Amygdala (tissue), 56 donors: ENCODE measurements at regions not wholly inside any gene's neighbourhood (a gene's known extent, or its start where the extent isn't known, plus 50 kb on each side); places are given as distances from the start of the nearest gene placed in this dataset.

ENCODE experiments used
- DNase-seq, 56 donors: peaks; one replicate each; lab custom pipeline; 2025; lab: John Stamatoyannopoulos, UW

DNA sequence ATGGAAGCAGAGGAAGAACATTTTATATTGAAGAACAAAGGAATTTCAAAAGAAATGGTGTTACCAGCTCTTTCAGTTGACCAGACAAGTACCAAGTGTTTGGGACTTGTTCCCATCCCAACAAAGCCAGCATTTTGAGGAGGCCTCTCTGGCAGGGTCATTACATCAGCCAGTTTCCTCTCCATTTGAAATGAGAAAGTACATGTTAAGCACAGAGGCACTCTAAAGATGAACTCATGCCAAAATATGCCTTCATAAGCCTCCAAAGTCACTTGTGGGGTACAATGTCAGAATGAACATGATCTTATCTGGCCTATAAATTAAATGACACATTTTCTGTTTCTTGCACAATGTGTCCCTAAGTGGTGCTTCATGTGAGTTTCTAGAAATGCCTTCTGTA is 223.9 kb downstream of the PRL start:
- DNase-seq = no peak

DNA sequence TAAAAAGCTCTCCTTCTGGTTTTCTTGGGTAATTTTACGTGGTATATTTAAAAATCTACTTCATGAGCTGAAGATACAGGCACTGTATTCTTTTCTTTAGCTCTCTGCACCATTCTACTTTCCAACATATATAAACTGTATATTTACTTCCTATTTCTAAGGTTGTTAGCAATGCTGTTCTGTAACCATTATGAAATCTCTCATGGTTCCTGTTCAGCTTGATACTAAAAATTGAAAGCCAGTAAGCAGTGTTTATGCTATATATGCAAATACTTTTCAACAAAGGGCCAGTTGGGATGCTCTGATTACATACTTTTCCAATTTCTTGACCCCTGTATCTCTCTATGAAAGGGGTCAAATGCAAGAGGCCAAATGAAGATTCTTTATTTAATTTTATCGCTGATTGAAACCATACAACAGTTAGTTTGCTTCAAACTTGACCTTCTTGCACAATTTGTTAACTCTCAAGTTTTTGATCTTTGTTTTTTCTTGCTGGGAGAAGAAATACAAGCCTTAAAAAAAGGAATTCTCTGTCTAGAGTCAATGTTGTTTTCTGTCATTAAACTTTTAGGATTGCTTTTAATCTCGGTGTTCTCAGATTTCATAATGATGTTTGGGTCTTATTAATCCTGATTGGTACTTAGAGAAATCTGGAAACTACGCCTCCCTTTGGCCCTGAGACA is 223.2 kb downstream of the PRL start:
- DNase-seq = no peak

DNA sequence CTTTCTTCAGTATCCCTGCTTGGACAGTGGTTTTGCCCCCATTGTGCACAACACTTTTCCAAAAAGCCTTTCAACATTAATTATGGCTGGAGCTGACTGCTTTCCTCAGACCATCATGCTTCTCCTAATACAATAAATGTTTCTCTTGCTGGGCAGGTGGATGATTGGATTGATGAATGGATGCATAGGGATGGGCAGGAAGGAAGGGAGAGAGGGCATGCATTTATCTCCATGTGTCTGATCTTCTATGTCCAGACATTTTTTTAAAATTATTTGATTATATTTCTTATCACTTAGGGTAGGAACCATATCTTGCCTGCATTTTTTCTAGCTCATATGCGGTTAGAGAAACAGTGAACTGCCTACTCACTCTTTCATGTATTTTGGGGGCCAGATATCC is 218.5 kb downstream of the PRL start:
- no peak for DNase-seq

DNA sequence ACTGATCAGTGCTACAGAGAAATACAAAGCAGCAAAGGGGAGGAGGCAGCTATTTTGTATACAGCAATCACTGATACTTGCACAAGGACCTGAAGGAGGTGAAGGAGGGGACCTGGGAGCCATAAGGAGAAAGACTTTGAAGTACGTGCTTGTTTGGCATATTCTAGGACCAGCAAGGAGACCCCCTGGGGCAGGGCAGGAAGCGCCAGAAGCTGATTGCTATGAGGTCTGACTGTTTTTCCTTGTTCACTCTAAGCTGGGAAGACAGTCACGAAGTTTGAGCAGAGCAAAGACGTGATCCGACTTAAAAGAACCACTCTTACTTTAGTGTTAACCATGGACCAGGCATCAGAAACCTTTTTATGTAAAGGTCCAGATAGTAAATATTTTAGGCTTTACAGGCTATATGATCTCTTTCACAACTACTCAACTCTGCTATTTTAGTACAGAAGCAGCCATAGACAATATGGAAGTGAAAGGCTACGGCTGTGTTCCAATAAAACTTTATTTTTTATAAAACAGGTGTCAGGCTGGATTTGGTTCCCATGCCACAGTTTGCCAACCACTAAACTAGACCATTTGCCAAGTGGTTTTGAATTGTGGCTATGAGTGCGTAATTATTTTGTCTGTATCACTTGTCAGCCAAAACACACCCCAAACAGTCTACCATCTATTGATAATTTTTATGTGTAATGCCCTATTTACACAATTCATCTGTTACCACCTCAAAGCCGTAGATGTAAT is 217.9 kb downstream of the PRL start:
- no peak for DNase-seq

DNA sequence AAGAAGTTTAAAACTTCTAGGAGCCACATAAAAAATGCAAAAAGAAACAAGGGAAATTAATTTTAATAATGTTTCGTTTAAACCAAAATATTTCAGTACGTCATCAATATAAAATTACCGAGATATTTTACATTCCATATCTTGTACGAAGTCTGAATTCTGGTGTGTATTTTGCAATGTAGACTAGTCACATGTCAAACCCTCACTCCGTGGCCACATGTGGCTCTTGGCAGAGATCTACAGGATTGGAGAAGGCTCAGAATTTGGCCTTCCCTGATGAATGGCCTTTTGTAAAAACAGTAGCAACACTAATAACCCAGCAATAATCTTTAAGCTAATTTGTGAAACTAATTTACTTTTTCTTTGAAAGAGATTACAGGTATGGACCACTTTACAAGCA is 217.1 kb downstream of the PRL start:
- DNase-seq = no peak

DNA sequence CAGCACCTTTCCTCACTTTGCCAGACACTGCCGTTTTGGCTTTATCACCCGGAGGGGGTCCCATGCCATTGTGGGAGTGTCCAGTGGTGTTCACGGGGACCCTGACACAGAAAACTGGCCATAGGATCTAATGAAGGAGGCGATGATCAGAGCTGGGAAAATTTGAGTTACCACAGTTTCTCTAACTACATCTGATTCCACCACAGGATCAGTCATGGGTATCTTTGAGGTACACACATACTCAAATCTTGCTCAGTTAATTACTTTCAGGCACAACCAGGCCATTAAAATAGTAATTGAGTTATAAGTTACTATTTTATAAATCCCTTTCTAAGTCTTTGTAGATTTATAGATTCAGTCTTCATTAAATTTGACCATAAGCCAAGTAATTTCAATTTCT is 215.1 kb downstream of the PRL start:
- no peak for DNase-seq

DNA sequence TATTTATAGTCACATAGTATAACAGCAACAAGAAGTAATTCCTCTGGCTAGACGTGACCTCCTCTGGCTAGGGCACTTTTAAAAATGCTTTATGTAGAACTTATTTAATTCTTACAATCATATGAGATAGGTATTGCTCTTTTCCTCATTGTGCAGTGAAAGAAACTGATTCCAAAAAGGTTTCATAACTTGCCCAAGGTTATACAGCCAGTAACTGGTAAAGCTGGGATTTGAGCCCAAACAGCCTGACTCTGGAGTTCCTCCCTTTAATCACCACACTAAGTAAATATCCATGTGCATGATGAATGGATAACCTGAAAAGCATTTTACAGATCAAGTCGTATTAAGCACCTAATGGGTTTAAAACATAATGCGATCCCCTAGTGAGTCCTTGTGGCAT is 214.6 kb downstream of the PRL start:
- no peak for DNase-seq

DNA sequence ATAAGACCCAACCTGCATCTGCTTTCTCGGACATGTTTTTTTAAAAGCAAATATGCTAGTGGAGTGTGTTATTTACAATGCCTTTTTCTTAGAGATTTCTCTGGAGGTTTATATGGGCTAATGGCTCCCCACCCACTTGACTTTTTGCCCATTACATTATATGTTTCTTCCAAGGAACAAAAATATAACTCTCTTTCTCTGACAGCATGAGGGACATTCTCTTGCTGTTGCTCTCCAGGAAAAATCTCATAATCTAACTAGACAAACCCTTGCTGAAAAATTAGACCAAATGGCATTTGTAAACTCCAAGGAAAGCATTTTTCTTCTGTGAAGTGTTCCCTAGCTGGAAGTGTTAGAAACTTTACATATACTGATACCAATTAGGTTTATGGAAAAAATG is 213.7 kb downstream of the PRL start:
- no peak for DNase-seq

DNA sequence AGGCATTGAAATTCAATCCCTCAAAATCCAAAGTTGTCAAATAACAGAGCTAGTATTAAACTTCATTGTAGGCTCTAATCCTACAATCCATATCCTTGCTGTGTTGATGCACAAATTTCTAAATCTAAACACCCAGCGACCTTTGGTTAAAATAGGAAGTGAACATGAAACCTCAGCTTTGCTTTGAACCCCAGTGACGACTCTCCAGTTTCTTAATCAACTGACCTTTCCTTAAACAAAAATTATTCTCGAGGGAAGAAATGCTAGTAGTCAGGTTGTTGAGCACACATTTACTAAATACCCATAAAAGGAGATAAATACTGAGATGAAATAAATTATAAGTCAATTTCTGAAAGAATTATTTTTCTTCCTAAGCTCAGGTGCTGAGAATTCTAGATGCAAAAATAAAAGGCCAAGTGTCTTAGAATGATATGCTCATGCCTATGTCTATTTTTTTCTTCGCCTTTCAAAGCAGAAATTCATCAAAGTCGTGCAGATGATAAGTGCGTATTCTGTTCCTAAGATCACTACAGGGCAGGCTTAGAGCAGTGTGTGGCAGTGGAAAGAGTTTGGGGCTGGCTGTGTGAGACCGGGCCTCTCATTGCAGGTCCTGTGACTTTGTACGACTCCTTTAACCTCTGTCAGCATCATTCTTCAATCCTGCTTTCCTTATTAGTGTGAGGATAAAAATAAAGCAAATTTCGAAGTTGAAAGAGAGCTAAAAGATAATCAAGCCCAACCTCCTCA is 208.7 kb downstream of the PRL start:
- no peak for DNase-seq

DNA sequence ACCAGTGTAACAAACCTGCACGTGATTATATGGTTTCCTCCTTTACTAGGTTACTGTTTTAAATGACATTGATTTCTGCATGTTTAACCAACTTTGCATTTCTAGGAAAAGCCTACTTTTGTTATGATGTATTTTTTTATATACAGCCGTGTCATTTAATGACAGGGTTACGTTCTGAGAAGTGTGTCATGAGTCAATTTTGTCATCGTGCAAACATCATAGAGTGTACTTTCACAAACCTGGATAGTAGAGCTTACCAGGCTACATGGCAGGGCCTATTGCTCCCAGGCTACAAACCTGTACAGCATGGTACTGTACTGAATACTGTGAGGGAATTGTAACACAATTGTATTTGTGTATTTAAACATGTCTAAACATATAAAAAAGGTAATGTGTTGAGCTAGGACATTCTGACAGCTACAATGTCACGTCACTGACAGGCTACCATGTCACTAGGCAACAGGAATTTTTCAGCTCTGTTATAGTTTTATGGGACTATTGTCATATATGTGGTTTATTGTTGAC is 205.3 kb downstream of the PRL start:
- DNase-seq = no peak

DNA sequence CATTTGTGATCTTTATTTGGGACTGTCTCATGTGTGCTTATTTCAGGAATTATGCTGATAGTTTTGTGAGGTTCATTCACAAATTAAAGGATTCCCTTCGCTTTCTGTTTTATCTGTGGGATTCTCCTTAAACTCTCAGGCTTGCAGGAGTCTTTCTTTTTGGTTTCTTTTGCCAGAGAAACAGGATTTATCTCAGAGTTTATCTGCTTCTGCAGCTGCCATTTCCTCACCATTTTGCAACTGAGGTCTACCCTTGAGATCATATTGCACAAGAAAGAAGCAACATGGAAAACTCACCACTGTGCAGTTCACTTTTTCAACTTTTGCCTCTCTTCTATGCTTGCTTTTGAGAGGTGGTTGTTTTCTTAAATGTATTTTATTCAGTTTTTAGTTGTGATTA is 201.0 kb downstream of the PRL start:
- no peak for DNase-seq

DNA sequence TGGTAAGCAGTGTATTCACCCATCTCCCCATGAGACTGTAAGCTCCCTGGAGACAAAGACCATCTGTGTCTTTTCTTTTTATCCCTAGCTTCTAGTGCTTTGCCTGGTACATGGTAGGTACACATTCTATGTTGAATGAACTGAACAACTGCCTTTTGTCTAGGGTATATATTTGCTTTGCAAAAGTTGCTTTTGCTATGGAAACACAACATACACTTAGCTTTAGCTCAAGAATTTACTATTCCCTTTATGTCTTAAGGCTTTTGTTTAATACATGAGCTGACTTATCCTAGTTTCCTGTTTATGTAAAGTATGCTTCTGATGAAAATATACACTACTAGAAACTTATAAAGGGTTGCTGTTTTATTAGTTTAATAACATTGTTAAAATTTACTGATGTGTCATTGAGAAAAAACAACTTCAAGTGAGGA is 198.2 kb downstream of the PRL start:
- DNase-seq = no peak

DNA sequence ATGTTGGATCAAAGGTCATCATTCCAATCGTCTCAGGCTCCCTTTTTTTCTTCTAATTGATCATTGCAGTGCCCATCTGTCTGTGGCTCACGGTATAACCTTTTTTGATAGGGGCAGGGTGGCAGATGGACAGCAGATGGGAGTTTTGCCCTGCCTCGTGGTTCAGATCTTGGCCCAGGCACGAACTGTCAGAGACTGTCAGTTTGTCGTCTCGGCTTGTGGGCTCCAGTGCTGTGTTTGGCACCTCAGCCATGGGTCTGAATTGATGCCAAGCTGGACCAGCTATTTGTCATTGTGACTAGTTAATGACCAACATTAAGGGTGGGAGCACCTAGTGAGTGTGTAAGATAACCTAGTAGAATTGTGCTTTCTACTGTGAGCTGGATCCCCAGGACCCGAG is 197.6 kb downstream of the PRL start:
- no peak for DNase-seq

DNA sequence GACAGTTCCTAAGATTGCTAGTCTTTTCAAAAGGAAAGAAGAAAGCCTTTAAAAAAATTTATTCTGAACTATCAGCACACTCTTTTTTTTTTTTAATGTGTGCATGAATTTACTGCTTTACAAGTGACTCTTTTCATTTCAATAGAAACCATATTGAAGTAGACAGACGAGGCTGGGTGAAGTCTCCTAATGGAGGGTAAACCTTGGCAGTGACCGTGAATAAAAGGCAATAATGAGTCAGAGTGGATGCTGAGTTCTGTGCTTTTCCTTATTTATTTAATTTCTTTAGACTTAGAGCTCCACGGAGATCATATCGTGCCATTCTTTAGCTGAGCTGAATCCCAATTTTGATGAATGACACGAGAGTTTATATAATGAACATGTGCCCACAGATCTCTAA is 196.9 kb downstream of the PRL start:
- DNase-seq = no peak

DNA sequence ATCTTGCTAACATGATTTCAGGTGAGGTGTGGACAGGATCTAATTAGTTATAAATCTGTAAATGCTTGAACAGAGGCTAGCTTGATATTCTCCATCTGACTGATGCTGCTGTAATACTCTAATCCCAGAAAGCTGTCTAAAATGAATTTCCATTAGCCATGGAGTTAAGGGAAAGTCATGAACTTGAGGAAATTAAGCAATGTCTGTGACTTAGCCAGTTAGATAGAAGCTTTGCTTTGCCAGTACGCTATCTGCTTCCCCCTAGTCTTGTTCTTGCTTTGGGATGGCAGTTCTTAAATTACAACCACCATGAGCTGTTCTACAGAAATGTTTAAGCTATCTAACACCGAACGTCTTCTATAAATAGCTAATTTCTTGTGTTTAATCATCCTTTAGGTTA is 195.7 kb downstream of the PRL start:
- no peak for DNase-seq

DNA sequence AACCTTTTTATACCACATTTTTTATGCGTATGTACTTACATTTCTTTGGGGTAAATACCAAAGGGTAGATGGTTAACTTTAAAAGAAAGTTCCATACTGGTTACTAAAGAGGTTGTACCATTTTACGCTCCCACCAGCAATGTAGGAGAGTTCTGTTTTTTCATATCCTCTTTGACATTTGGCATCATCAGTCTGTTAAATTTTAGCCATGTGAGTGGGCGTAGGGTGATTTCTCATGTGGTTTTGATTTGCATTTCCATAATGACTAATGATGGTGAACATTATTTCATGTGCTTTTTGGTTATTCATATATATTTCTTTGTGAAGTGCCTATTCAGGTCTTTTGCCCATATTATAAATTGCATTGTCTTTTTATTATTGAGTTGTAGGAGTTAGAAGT is 194.2 kb downstream of the PRL start:
- no peak for DNase-seq

DNA sequence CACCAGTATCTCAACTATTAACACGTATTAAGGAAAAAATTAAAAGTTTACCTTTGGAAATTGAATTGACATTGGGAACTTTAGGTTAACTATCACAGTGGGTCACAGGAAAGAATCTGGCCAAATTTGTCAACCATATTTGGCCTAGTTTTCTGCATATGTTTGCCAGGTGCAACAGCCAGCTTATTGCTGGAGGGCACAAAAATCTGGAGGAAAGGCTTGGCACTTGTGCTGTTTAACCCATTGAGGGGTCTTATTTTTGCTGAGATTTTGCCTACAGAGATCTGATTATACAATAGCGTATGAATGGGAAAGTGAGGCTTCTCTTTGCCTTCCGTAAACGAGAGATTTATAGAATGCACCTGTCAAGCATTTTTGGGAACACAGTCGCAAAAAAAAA is 190.4 kb downstream of the PRL start:
- DNase-seq = no peak

DNA sequence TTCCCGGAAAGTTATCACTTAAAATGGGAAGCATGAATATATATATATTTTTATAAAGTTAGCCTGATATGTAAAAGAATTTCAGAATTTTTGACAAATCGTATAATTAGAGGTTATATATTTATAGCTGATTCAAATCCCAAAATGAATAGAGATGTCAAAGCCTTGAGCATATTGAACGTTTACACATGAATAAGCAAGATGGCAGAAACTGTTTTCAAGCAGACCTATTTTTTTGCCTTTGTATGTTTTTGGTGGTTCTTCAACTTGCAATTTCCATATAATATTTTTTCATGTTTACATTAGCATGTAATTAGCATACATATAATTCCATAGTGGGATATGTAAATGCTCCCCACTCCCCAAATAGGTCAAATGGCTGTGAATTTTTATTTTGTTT is 189.9 kb downstream of the PRL start:
- no peak for DNase-seq

DNA sequence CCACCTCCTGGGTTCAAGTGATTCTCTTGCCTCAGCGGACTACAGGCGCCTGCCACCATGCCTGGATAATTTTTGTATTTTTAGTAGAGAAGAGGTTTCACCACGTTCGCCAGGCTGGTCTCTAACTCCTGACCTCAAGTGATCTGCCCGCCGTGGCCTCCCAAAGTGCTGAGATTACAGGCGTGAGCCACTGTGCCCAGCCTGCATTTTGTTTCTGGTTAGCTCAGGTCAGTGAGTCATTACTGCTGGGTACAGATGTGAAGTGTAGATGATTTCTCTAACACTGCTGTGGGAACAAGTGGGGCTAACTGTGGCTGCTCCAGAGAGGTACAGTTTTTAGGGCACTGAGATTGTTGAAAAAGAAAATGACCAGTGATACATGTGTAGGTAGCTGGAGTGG is 188.6 kb downstream of the PRL start:
- no peak for DNase-seq

DNA sequence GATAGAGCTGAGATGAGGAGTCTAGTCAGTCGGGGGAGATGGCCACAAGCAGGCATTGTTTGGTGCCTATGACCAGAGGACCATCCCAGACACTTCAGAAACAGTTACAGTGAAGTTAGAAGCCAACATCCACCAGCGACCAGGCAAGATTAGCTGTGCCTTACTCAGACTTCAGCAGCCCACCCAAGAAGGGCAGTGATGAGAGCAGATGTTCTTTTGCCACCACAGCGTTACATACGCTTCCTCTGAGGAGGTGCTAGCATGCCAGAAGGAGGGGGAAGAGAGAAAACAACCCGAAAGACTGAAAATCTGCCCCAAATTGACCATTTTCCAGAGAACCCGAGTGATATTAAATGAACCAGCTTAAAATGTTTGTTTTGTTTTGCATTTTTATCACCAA is 186.8 kb downstream of the PRL start:
- DNase-seq = no peak

DNA sequence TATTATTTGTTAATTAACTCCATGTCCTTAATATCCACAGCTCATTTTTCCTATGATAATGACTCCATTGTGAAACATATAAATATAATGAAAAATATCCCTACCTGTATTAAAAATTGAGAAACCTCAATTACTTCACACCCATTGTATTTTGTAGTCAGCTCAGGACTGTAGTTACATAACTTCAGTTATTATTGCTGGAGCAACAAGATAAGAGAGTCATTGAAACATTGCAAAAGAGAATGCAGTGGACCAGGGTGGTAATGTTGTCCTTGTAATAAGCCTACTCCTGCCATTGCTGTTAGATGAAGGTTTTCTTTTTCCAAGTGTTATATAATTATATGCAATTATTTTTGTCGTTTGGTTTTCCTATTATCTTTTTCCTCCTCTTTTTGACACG is 184.4 kb downstream of the PRL start:
- DNase-seq = no peak
